ENCODE measurements at regions not wholly inside any gene's neighbourhood (a gene's known extent, or its start where the extent isn't known, plus 50 kb on each side); places are given as distances from the start of the nearest gene placed in this dataset.

DNA sequence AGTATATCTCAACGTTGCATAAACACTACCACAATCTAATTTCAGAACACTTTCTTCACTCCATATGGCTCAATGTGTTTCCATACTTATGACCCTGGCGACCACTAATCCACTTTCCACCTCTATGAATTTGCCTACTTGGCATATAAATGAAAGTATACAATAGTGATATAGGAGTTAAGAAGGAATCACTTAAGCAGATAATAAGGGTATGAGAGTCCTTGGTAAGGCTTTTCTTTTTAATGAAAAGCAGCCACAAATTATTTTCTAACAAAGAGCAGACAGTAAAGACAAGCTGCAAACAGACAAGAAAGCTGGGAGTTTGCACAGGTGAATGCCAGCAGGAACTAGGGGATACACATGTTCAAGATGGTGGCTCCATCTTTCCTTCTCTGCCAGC is 615.1 kb upstream of the NUDT12 start:
- no peak overlapping the region for H3K27ac ChIP-seq (ENCODE audit: low read depth, low read length)
- ChIA-PET POLR2A (ENCODE audit: partially characterized antibody) (no interaction called here), CTCF (ENCODE audit: partially characterized antibody) (no interaction called here)
- intact Hi-C loops (cut with micrococcal nuclease), result no loop called here
- no peaks in the 10 kb centered on the region for H3K27me3 ChIP-seq (ENCODE audit: insufficient read depth, low read length)
- H3K4me1 ChIP-seq (ENCODE audit: insufficient read depth, low read length), result no peaks in the 10 kb centered on the region
- Mint-ChIP-seq H3K9me3 (peaks cover 2 to 36% (median 16%) of the 10 kb centered on the region in 8 donors), H3K27me3 (no peaks in the 10 kb centered on the region), H3K4me1 (no peaks in the 10 kb centered on the region), H3K4me3 (no peak overlapping the region), H3K27ac (no peak overlapping the region), H3K36me3 (no peaks in the 10 kb centered on the region)
- H3K4me3 ChIP-seq (ENCODE audit: low read length in 2 of 2), result no peak overlapping the region
- DNase-seq, result no peak
- no peaks in the 10 kb centered on the region for H3K9me3 ChIP-seq (ENCODE audit: control insufficient read depth in 1 of 2, low read length in 2 of 2)
- no peaks in the 10 kb centered on the region for H3K36me3 ChIP-seq (ENCODE audit: insufficient read depth, low read length)

DNA sequence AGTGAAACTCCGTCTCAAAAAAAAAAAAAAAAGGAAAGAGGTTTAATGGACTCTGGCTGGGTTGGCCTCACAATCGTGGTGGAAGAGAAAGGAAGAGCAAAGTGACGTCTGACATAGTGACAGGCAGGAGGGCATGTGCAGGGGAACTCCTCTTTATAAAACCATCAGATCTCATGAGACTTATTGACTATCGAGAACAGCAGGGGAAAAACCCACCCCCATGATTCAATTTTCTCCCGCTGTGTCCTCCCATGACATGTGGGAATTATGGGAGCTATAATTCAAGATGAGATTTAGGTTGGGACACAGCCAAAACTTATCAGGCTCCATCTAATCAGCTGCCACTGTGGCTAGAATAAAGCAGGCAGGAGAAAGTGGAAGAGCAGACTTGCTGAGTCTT is 610.4 kb upstream of the NUDT12 start:
- no peak overlapping the region for H3K4me3 ChIP-seq (ENCODE audit: low read length in 2 of 2)
- ChIA-PET CTCF (ENCODE audit: partially characterized antibody) (no interaction called here), POLR2A (ENCODE audit: partially characterized antibody) (no interaction called here)
- no peaks in the 10 kb centered on the region for H3K36me3 Mint-ChIP-seq
- H3K4me3 Mint-ChIP-seq, result no peak overlapping the region
- H3K36me3 ChIP-seq (ENCODE audit: insufficient read depth, low read length), result no peaks in the 10 kb centered on the region
- H3K4me1 Mint-ChIP-seq, result no peaks in the 10 kb centered on the region
- H3K27me3 ChIP-seq (ENCODE audit: insufficient read depth, low read length), result no peaks in the 10 kb centered on the region
- H3K4me1 ChIP-seq (ENCODE audit: insufficient read depth, low read length), result no peaks in the 10 kb centered on the region
- H3K27me3 Mint-ChIP-seq, result no peaks in the 10 kb centered on the region
- no peaks in the 10 kb centered on the region for H3K9me3 ChIP-seq (ENCODE audit: control insufficient read depth in 1 of 2, low read length in 2 of 2)
- intact Hi-C loops (cut with micrococcal nuclease), result no loop called here
- H3K9me3 Mint-ChIP-seq, result peaks cover 0 to 4% (median 0%) of the 10 kb centered on the region in 8 donors
- DNase-seq, result no peak
- no peak overlapping the region for H3K27ac Mint-ChIP-seq
- no peak overlapping the region for H3K27ac ChIP-seq (ENCODE audit: low read depth, low read length)

DNA sequence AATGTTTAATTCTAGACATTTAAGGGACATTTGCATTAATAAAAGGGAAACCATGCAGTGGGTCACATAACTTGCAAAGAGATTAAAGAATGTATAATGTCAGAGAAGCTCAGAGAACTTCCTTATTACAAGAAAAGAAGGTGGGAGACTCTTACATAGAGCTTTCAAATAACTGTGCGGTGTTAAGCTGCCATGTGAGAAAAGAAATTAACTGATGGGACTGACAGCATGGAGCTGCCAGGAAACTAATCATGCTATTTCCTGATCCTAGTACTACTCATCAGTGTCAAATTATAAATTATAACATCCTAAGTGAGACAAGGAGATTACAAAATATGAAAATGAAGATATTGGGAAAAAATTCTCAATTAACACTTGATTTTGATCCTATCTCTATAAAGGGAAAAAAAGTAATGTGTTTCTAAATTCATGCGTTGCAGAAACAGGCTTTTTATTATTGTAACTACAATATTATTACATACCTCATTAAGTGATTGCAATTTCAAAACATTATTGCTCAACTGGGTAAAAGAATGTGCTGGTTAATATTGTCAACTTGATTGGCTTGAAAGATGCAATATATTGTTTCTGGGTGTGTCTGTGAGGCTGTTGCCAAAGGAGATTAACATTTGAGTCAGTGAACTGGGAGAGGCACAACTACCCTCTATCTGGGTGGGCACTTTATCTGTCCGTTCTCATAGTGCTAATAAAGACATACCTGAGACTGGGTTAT is 609.5 kb upstream of the NUDT12 start:
- Mint-ChIP-seq H3K9me3 (peaks cover 0 to 3% (median 0%) of the 10 kb centered on the region in 8 donors), H3K36me3 (no peaks in the 10 kb centered on the region), H3K4me3 (no peak overlapping the region), H3K4me1 (no peaks in the 10 kb centered on the region), H3K27me3 (no peaks in the 10 kb centered on the region), H3K27ac (no peak overlapping the region)
- H3K4me1 ChIP-seq (ENCODE audit: insufficient read depth, low read length), result no peaks in the 10 kb centered on the region
- ChIA-PET POLR2A (ENCODE audit: partially characterized antibody) (no interaction called here), CTCF (ENCODE audit: partially characterized antibody) (no interaction called here)
- no peaks in the 10 kb centered on the region for H3K9me3 ChIP-seq (ENCODE audit: control insufficient read depth in 1 of 2, low read length in 2 of 2)
- DNase-seq, result no peak
- H3K27ac ChIP-seq (ENCODE audit: low read depth, low read length), result no peak overlapping the region
- H3K27me3 ChIP-seq (ENCODE audit: insufficient read depth, low read length), result no peaks in the 10 kb centered on the region
- H3K4me3 ChIP-seq (ENCODE audit: low read length in 2 of 2), result no peak overlapping the region
- intact Hi-C loops (cut with micrococcal nuclease), result no loop called here
- no peaks in the 10 kb centered on the region for H3K36me3 ChIP-seq (ENCODE audit: insufficient read depth, low read length)

DNA sequence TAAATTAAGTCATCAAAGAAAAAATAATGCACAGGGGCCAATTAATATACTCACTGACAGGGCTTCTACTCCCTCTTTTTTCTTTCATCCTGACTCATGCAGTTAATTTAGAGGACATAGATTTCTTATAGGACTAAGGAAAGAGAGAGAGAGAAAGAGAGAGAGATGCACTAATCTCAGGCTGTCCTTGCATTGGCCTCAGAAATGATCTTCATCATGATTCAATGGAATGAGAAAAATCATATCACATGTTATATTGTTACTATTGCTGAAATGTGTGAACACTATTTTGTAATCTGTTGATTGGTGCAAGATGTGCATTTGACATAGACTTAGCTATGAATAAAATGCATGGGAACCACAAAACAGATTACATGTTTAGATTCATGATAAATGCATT is 608.3 kb upstream of the NUDT12 start:
- no peak overlapping the region for H3K27ac ChIP-seq (ENCODE audit: low read depth, low read length)
- no peak overlapping the region for H3K4me3 ChIP-seq (ENCODE audit: low read length in 2 of 2)
- ChIA-PET POLR2A (ENCODE audit: partially characterized antibody) (no interaction called here), CTCF (ENCODE audit: partially characterized antibody) (no interaction called here)
- no peak overlapping the region for H3K27ac Mint-ChIP-seq
- intact Hi-C loops (cut with micrococcal nuclease), result no loop called here
- no peak overlapping the region for H3K4me3 Mint-ChIP-seq
- H3K27me3 ChIP-seq (ENCODE audit: insufficient read depth, low read length), result no peaks in the 10 kb centered on the region
- H3K36me3 ChIP-seq (ENCODE audit: insufficient read depth, low read length), result no peaks in the 10 kb centered on the region
- no peak for DNase-seq
- no peaks in the 10 kb centered on the region for H3K27me3 Mint-ChIP-seq
- H3K4me1 ChIP-seq (ENCODE audit: insufficient read depth, low read length), result no peaks in the 10 kb centered on the region
- H3K9me3 Mint-ChIP-seq, result peaks cover 0 to 3% (median 0%) of the 10 kb centered on the region in 8 donors
- no peaks in the 10 kb centered on the region for H3K4me1 Mint-ChIP-seq
- no peaks in the 10 kb centered on the region for H3K36me3 Mint-ChIP-seq
- H3K9me3 ChIP-seq (ENCODE audit: control insufficient read depth in 1 of 2, low read length in 2 of 2), result no peaks in the 10 kb centered on the region

DNA sequence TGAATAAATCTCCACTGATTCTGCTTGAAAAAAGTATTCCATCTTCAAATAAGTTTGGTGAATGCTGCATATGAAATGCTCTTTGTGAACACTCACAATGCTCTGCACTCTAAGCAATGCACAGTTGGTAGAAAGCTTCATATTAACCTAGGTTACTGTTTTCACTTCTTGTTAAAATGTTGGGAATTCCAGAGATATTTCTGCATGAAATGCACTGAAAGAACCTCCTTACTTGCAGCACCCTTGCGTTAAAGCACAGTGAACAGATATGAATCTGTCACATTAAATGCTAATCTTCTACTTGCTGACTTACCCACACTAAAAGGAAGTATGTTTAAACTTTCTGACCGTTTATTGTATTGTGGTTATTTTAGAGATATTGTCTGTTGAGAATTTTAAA is 584.1 kb upstream of the NUDT12 start:
- no peaks in the 10 kb centered on the region for H3K36me3 Mint-ChIP-seq

DNA sequence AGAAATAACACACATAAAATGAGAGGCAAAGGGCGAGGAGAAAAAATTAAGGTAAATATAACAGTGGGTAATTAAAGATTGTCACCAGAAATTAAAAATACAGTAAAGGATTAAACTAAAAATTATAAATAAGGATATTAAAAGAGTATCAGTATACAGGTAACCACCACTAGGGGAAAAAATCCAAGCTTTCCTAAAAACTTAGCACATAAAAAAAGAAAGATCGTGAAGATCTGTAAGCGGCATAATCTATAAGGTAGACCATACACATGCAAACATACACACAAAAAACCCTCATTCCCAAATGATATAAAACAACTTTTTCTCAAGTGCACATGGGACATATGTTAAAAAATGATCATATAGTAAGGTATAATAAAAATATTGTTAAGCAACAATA is 577.3 kb upstream of the NUDT12 start:
- no peaks in the 10 kb centered on the region for H3K4me1 ChIP-seq (ENCODE audit: insufficient read depth, low read length)
- Mint-ChIP-seq H3K27ac (no peak overlapping the region), H3K4me1 (no peaks in the 10 kb centered on the region), H3K4me3 (no peak overlapping the region), H3K36me3 (no peaks in the 10 kb centered on the region), H3K9me3 (peaks cover 0 to 9% (median 4%) of the 10 kb centered on the region in 8 donors), H3K27me3 (no peaks in the 10 kb centered on the region)
- intact Hi-C loops (cut with micrococcal nuclease), result no loop called here
- no peaks in the 10 kb centered on the region for H3K27me3 ChIP-seq (ENCODE audit: insufficient read depth, low read length)
- DNase-seq, result no peak
- H3K36me3 ChIP-seq (ENCODE audit: insufficient read depth, low read length), result no peaks in the 10 kb centered on the region
- POLR2A ChIA-PET (ENCODE audit: partially characterized antibody), result no interaction called here
- CTCF ChIA-PET (ENCODE audit: partially characterized antibody), result no interaction called here
- H3K4me3 ChIP-seq (ENCODE audit: low read length in 2 of 2), result no peak overlapping the region
- H3K9me3 ChIP-seq (ENCODE audit: control insufficient read depth in 1 of 2, low read length in 2 of 2), result no peaks in the 10 kb centered on the region
- H3K27ac ChIP-seq (ENCODE audit: low read depth, low read length), result no peak overlapping the region

More for the DNA sequence above, 584.1 kb upstream of the NUDT12 start:
- Mint-ChIP-seq H3K4me1 (no peaks in the 10 kb centered on the region), H3K27me3 (no peaks in the 10 kb centered on the region), H3K4me3 (no peak overlapping the region), H3K27ac (no peak overlapping the region), H3K9me3 (peaks cover 0 to 8% (median 4%) of the 10 kb centered on the region in 8 donors)
- no peaks in the 10 kb centered on the region for H3K36me3 ChIP-seq (ENCODE audit: insufficient read depth, low read length)
- no peak overlapping the region for H3K27ac ChIP-seq (ENCODE audit: low read depth, low read length)
- DNase-seq, result no peak
- H3K4me3 ChIP-seq (ENCODE audit: low read length in 2 of 2), result no peak overlapping the region
- POLR2A ChIA-PET (ENCODE audit: partially characterized antibody), result no interaction called here
- CTCF ChIA-PET (ENCODE audit: partially characterized antibody), result no interaction called here
- no peaks in the 10 kb centered on the region for H3K27me3 ChIP-seq (ENCODE audit: insufficient read depth, low read length)
- no peaks in the 10 kb centered on the region for H3K9me3 ChIP-seq (ENCODE audit: control insufficient read depth in 1 of 2, low read length in 2 of 2)
- intact Hi-C loops (cut with micrococcal nuclease), result no loop called here
- no peaks in the 10 kb centered on the region for H3K4me1 ChIP-seq (ENCODE audit: insufficient read depth, low read length)

DNA sequence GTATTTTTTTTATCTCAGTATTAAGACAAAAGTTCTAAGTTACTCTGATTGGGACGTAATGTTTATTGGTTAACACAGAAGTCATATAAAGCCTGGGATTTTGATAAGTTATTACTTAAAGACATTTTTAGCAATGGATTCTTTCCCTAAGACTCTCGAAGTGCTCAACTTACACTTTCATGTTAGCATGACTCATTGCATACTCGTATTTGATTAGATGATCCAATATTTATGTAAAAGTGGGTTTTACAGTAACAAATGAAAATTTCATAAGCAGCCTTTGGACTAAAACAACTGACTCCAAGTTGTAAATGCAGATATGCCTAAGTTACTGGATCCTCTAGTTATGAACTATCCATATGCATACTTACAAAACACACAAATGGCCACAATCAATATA is 567.7 kb upstream of the NUDT12 start:
- no peaks in the 10 kb centered on the region for H3K27me3 ChIP-seq (ENCODE audit: insufficient read depth, low read length)
- peaks cover 3 to 25% (median 10%) of the 10 kb centered on the region in 8 donors for H3K9me3 Mint-ChIP-seq
- no peaks in the 10 kb centered on the region for H3K36me3 ChIP-seq (ENCODE audit: insufficient read depth, low read length)
- ChIA-PET POLR2A (ENCODE audit: partially characterized antibody) (no interaction called here), CTCF (ENCODE audit: partially characterized antibody) (no interaction called here)
- no peak overlapping the region for H3K4me3 ChIP-seq (ENCODE audit: low read length in 2 of 2)
- DNase-seq, result no peak
- no peaks in the 10 kb centered on the region for H3K9me3 ChIP-seq (ENCODE audit: control insufficient read depth in 1 of 2, low read length in 2 of 2)
- H3K36me3 Mint-ChIP-seq, result no peaks in the 10 kb centered on the region
- no peak overlapping the region for H3K27ac Mint-ChIP-seq
- no peaks in the 10 kb centered on the region for H3K27me3 Mint-ChIP-seq
- no peak overlapping the region for H3K27ac ChIP-seq (ENCODE audit: low read depth, low read length)
- no peaks in the 10 kb centered on the region for H3K4me1 ChIP-seq (ENCODE audit: insufficient read depth, low read length)
- intact Hi-C loops (cut with micrococcal nuclease), result no loop called here
- no peaks in the 10 kb centered on the region for H3K4me1 Mint-ChIP-seq
- no peak overlapping the region for H3K4me3 Mint-ChIP-seq

DNA sequence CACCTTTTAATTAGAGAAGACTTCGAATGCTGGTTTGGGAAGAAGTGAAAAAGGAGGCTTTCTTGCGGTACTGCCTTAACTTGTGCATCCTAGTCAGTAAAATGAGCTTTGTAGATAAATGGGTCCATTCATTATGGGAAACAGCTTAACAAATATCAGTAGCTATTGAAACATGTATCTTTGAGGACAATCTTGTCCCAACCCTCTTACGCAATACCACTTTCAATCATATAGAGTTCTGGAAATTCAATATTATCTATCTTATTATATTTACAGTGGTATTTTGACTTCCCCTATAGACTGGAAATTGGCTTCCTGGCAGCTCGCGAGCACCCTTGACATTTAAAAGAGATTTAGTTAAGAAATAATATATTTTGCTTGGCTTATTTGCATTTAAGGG is 565.8 kb upstream of the NUDT12 start:
- POLR2A ChIA-PET (ENCODE audit: partially characterized antibody), result no interaction called here
- intact Hi-C loops (cut with micrococcal nuclease), result no loop called here
- H3K4me1 Mint-ChIP-seq, result no peaks in the 10 kb centered on the region

More for the DNA sequence above, 565.8 kb upstream of the NUDT12 start:
- Mint-ChIP-seq H3K4me3 (no peak overlapping the region), H3K36me3 (no peaks in the 10 kb centered on the region), H3K27me3 (no peaks in the 10 kb centered on the region), H3K9me3 (peaks cover 3 to 14% (median 10%) of the 10 kb centered on the region in 8 donors), H3K27ac (no peak overlapping the region)
- Histone ChIP-seq H3K27ac (ENCODE audit: low read depth, low read length) (no peak overlapping the region), H3K4me3 (ENCODE audit: low read length in 2 of 2) (no peak overlapping the region), H3K27me3 (ENCODE audit: insufficient read depth, low read length) (no peaks in the 10 kb centered on the region), H3K9me3 (ENCODE audit: control insufficient read depth in 1 of 2, low read length in 2 of 2) (no peaks in the 10 kb centered on the region), H3K4me1 (ENCODE audit: insufficient read depth, low read length) (no peaks in the 10 kb centered on the region), H3K36me3 (ENCODE audit: insufficient read depth, low read length) (no peaks in the 10 kb centered on the region)
- CTCF ChIA-PET (ENCODE audit: partially characterized antibody), result no interaction called here
- DNase-seq, result no peak
